NB4 (cell line): ENCODE measurements at regions not wholly inside any gene's neighbourhood (a gene's known extent, or its start where the extent isn't known, plus 50 kb on each side); places are given as distances from the start of the nearest gene placed in this dataset.

Experiments
- MYC ChIP-seq: IDR thresholded peaks from 2 replicates; pipeline ENCODE4 v1.6.1; 2011; ENCODE audit warnings: low read depth, low read length
- POLR2A ChIP-seq: IDR thresholded peaks from 2 replicates; pipeline ENCODE4 v1.6.1; 2011; ENCODE audit warnings: mild to moderate bottlenecking; ENCODE audit not compliant: insufficient read length; ENCODE audit errors: extremely low read depth
- TF ChIP-seq, protein P1 (sequence below): IDR thresholded peaks from one replicate; pipeline ENCODE4 v1.5.1; 2012; ENCODE audit warnings: low read depth, low read length
- TF ChIP-seq, protein P2 (sequence below): IDR thresholded peaks from 2 replicates; pipeline ENCODE4 v1.6.1; 2011; ENCODE audit warnings: low read depth, low read length

DNA sequence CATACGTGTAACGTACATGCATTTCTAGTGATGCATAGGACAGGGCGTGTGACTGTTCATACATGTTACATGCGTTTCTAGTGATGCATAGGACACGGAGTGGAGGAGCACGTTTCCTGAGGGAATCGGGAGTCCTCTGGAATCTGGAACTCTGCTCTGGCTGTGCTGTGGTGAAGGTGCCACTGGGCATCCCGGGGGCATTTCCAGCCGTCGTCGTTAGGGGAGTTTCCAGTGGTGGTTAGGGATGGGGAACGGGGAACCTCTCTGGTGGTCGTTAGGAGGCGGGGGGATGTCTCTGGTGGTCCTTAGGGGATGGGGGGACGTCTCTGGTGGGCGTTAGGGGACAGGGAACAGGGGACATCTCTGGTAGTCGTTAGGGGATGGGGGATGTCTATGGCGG, 209.6 kb upstream of the SOX1 start:
- TF ChIP-seq POLR2A (no peak), MYC (no peak)
- TF ChIP-seq, protein P1, sequence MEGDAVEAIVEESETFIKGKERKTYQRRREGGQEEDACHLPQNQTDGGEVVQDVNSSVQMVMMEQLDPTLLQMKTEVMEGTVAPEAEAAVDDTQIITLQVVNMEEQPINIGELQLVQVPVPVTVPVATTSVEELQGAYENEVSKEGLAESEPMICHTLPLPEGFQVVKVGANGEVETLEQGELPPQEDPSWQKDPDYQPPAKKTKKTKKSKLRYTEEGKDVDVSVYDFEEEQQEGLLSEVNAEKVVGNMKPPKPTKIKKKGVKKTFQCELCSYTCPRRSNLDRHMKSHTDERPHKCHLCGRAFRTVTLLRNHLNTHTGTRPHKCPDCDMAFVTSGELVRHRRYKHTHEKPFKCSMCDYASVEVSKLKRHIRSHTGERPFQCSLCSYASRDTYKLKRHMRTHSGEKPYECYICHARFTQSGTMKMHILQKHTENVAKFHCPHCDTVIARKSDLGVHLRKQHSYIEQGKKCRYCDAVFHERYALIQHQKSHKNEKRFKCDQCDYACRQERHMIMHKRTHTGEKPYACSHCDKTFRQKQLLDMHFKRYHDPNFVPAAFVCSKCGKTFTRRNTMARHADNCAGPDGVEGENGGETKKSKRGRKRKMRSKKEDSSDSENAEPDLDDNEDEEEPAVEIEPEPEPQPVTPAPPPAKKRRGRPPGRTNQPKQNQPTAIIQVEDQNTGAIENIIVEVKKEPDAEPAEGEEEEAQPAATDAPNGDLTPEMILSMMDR, result no peak
- TF ChIP-seq, protein P2, sequence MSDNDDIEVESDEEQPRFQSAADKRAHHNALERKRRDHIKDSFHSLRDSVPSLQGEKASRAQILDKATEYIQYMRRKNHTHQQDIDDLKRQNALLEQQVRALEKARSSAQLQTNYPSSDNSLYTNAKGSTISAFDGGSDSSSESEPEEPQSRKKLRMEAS, result no peak
